Tibial nerve (tissue), 3 donors: ENCODE measurements at regions not wholly inside any gene's neighbourhood (a gene's known extent, or its start where the extent isn't known, plus 50 kb on each side); places are given as distances from the start of the nearest gene placed in this dataset.

ENCODE experiments used
- POLR2A ChIP-seq, 2 donors: fragments of 450-650 bp; IDR thresholded peaks; one replicate each; pipeline ENCODE4 v1.6.1; 2017; ENCODE audit warnings: antibody characterized with exemption in 2 of 2, mild to moderate bottlenecking in 2 of 2, moderate library complexity in 2 of 2
- TF ChIP-seq, protein P1 (sequence below), 5 experiments: fragments of 200-600 bp in 3 of 5; fragments of 450-650 bp in 2 of 5; sonication (generic) in 3 of 5; IDR thresholded peaks; one replicate each; pipeline ENCODE4 v1.5.1; 2016 to 2019; ENCODE audit warnings: antibody characterized with exemption in 5 of 5, mild to moderate bottlenecking in 3 of 5, moderate library complexity in 2 of 5

DNA sequence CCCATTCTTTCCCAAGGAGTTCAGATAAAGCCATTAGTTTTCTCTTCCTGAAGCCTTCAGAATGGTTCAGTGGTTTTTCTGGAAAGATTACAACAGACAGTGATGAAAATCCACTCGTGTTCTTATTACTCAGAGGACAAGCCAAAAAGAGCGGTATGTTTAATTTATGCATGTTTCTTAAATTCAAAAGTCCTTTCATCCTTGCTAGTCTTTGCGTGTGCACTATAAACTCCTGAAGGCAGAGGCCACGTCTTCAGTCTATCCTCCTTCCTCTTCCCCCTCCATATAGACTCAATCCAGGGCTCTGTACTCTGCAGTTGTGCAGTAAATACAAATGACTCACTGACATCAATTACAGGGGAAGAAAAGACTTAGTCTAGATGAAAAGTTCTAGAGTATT, 409.2 kb upstream of the PLXNA2 start:
- TF ChIP-seq POLR2A (IDR thresholded peaks at IDR 0.05) = no peak
- TF ChIP-seq, protein P1, sequence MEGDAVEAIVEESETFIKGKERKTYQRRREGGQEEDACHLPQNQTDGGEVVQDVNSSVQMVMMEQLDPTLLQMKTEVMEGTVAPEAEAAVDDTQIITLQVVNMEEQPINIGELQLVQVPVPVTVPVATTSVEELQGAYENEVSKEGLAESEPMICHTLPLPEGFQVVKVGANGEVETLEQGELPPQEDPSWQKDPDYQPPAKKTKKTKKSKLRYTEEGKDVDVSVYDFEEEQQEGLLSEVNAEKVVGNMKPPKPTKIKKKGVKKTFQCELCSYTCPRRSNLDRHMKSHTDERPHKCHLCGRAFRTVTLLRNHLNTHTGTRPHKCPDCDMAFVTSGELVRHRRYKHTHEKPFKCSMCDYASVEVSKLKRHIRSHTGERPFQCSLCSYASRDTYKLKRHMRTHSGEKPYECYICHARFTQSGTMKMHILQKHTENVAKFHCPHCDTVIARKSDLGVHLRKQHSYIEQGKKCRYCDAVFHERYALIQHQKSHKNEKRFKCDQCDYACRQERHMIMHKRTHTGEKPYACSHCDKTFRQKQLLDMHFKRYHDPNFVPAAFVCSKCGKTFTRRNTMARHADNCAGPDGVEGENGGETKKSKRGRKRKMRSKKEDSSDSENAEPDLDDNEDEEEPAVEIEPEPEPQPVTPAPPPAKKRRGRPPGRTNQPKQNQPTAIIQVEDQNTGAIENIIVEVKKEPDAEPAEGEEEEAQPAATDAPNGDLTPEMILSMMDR (IDR thresholded peaks at IDR 0.05) = no peak
